Epithelial cell of esophagus (primary cell): ENCODE measurements at regions not wholly inside any gene's neighbourhood (a gene's known extent, or its start where the extent isn't known, plus 50 kb on each side); places are given as distances from the start of the nearest gene placed in this dataset.
A peak's percentile ranks its signal among the peaks of the same experiment; 100 is the strongest.

Experiments used
- DNase-seq: peaks from one replicate; pipeline ENCODE4 v3.0.0; 2010; ENCODE audit warnings: low read depth
- H3K4me3 ChIP-seq: 2 replicates; pipeline ENCODE4 v1.5.1; 2011; ENCODE audit warnings: mild to moderate bottlenecking, low read length, control low read depth
- TF ChIP-seq, protein P1 (sequence below): IDR thresholded peaks from 2 replicates; pipeline ENCODE4 v1.5.1; 2011; ENCODE audit warnings: low read depth, mild to moderate bottlenecking, low read length, control low read depth, inconsistent platforms; ENCODE audit not compliant: insufficient read depth; ENCODE audit errors: missing control alignments

DNA sequence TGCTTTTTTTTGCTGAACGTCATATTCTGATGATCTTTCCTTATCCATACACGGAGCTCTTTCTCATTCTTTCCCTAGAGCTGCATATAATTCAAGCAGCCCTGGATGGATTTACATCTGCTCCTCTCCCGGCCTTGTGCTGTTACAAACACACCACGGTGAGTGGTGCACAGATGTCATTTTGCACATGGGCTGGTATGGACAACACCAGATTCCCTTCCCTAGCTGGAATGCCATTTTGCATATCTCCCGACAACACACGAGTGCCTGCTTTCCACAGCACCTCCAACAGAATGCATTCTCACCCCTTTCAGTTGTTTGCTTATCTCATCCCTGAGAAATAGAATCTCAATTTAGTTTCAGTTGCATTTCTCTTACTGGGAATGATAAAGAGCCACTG lies 69.5 kb upstream of the AFDN start:
- no peak for DNase-seq
- TF ChIP-seq, protein P1, sequence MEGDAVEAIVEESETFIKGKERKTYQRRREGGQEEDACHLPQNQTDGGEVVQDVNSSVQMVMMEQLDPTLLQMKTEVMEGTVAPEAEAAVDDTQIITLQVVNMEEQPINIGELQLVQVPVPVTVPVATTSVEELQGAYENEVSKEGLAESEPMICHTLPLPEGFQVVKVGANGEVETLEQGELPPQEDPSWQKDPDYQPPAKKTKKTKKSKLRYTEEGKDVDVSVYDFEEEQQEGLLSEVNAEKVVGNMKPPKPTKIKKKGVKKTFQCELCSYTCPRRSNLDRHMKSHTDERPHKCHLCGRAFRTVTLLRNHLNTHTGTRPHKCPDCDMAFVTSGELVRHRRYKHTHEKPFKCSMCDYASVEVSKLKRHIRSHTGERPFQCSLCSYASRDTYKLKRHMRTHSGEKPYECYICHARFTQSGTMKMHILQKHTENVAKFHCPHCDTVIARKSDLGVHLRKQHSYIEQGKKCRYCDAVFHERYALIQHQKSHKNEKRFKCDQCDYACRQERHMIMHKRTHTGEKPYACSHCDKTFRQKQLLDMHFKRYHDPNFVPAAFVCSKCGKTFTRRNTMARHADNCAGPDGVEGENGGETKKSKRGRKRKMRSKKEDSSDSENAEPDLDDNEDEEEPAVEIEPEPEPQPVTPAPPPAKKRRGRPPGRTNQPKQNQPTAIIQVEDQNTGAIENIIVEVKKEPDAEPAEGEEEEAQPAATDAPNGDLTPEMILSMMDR: no peak
- H3K4me3 ChIP-seq: no peak overlapping the region

DNA sequence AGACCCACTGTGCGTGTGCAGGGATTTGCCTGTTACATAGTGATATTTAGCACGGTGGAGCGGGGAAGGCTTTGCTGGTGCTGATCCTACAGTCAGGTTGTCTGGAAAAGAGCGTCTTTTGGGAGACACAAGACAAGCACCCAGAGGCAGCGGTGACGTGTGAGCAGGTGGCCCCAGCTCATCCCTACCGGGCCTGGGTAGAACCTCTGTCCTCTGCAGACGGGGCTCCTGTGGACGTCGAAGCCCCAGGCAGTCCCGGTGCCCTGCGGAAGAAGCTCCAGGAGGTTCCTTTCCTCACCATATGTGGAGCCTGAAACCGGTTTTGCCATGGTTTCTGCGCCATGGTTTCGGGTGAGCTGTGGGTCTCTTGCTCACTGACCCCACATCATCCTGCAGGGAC lies 68.9 kb upstream of the AFDN start:
- TF ChIP-seq, protein P1: no peak
- DNase-seq: no peak
- H3K4me3 ChIP-seq: no peak overlapping the region

GRCh38 chr6:167758309-167759023 lies 68.2 kb upstream of the AFDN start:
- H3K4me3 ChIP-seq: no peak overlapping the region
- TF ChIP-seq, protein P1: no peak
- DNase-seq: no peak

- no peak for DNase-seq
- H3K4me3 ChIP-seq: no peak overlapping the region
- TF ChIP-seq, protein P1: no peak
These were observed 67.5 kb upstream of the AFDN start for GRCh38 chr6:167759206-167759605.

DNA sequence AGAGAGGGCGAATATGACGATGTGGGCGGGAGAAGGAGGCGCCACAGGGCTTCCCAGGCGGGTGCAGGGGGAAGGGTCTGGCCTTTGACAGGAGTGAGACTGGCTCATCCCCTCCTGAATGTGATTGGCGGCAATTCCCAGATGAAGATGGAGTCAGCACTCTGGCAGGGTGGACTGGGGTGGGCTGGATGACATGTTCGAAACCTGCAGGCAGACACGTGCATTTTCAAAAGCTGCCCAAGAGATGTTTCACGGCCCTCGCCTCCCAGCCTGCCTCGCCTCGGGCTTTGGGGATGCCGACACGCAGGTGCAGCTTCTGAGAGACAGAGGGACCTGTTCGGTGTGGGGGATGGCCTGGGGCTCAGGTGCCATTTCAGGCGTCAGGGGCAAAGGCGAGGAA lies 66.8 kb upstream of the AFDN start:
- TF ChIP-seq, protein P1: no peak
- no peak for DNase-seq
- H3K4me3 ChIP-seq: no peak overlapping the region

DNA sequence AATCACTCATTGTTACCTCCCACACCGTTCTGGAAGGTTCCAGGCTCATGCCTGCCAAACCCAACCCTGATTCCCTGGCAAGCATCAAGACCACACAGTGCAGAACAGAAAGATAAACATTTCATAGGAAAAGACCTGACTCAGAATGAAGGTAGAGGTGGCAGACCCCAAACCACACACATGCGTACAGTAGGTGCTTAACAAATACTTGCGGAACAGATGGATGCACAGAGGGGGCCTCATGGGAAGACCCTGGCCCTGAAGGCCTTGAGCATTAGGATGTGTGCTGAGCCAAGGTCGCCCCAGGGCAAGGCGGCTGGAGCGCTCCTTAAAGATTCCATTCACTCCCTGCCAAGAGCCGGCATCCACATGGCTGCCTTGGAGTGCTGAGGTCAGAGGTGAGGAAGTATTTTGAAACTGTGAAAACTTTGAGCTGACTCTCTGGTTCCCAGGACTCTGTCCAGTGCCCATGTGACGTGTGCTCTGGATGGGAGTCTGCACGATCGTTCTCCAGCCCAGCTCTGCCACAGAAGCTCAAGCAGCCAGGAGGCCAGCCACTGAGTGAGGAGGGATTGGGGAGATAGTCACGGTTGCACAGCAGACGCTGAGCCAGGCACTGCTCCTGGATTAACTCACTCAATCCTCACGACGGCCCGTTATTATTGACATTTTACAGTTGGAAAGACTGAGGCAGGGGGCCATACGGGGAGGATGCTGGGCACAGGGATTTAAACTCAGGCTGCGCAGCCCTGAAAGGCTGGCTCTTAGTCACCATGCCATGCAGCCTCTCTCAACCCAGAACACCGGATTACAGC lies 65.5 kb upstream of the AFDN start:
- peak; percentile 13 for DNase-seq
- TF ChIP-seq, protein P1: no peak
- no peak overlapping the region for H3K4me3 ChIP-seq
